ENCODE measurements at regions not wholly inside any gene's neighbourhood (a gene's known extent, or its start where the extent isn't known, plus 50 kb on each side); places are given as distances from the start of the nearest gene placed in this dataset.
A peak's percentile ranks its signal among the peaks of the same experiment; 100 is the strongest.

DNA sequence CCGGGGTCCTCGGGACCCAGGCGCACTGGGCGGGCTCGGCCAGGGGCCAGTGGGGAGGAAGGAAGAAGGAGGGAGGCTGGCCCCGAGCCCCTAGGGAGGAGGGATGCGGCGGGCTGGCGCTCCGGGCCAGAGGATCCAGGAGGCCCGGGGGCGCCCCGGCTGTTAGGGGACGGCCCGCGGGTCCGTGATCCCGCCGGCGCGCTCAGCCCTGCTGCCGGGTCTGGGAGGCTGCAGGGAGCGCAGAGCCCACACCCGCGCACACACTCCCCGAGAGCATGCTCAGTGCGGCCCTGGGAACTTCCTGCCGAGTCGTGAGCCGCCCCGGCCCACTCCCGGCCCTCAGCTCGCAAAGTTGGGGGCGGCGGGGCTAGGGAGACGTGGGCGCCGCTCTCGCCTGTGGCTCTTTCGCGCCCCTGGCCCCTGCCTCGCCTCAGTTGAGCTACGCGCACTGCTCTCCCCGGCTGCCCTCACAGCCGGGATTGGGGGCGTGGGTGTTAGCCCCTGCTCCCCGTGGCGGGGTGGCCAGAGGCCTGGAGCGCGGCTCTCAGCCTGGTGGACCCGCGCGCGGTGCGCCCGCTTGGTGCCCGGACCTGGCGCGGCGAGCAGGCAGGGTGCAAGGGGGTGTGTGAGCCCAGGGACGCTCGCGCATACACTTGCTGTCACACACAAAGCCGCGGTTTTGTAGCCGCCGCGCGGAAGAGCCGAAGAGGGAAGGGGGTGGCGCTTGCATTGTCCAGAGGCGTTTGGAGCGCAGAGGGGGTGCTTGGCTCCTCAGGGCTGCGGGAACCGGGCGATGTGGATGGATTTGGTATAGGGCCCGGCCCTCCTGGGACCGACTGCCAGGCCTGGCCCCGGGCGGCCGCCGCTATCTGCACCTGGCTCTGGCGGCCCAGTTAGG lies 132.9 kb upstream of the MGAT5 start:
- peak; percentile 87 for DNase-seq (ENCODE audit: low spot score)

DNA sequence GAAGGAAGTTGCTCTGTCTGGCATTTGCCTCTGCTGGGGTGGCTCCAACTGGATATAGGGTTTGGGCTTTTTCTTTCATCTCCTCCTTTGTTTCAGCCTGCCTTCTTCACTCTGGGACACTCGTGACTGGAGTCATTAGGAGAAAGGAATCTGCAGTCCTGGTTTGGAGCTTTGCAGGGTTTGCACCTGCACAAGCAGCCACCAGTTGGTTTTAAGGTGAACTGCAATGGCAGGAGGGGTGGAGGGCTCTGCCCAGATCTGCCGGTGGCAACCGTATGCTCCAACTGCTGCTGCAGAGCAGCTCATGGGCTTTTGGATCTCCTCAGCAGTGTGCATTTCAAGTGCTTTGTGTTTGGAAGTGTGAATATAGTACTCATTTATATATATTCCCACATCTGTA lies 131.3 kb upstream of the MGAT5 start:
- DNase-seq (ENCODE audit: low spot score): no peak

DNA sequence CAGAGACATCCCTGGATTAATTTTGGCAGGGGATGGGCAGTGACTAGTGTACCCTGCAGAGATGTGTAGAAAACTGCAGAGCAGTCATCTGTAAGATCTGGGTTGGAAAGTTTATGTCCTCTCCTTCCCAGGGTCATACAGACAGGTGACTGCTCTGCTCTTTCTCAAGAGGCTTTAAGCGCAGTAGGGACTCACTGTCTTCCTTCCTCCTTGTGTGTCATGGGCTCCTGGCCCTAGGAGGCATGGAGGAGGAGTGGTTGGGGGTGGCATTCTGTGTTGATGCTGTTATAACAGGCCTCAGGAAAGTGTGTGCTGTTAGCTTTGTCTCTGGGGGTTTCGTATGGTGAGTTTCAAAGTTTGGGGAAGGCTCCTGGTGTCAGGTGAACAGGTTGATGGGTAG lies 130.5 kb upstream of the MGAT5 start:
- DNase-seq (ENCODE audit: low spot score): no peak

DNA sequence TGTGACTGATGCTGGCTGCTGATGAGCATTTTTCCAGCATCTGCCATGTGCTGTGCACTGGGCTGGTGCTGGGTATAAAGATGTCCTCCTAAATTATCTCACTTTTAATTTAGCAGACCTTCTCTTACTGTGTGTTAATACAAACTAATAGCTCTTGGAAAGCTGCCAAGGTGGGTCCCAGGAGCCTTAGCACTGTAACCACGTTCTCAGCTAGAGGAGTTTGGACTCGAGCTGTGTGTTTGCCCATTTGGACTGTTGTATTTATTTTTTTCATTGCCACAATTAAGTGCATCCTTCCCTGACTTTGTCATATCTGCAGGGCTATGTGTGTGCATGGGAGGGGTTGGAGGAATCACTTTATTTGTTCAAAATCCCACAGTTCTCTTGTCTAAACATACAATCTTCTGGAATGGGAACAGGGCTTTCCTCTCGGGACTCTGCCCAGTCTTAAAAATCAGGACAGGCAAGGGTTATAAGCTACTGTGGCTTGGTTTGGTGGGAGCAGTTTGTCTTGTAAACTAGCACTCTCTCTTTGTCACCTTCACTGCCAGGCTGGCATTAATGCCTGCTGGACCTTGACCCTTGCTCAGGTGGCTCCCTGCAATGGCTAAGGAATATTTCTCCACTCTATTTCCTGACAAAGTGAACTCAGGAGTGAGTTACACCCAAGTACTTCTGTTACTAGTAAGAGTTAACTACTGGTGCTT lies 129.7 kb upstream of the MGAT5 start:
- no peak for DNase-seq (ENCODE audit: low spot score)

DNA sequence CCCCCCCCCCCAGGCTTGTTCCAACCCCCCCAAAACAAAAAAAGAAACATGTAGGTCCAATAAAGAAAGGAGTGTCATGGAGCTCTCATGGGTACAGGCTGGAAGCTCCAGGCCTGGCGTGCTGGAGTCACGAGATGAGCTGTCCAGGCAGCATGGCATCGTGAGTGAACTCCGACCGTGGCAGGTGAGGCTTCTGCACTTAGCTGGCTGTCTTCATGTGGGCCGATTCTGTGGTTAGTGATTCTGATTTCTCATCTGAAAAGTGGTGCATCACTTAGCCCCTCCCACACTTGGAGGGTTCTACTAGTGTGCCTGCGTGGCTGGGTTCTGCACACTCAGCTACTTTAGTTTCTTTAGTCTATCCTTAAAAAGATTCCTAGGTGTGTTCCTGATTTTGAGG lies 126.4 kb upstream of the MGAT5 start:
- DNase-seq (ENCODE audit: low spot score): no peak

DNA sequence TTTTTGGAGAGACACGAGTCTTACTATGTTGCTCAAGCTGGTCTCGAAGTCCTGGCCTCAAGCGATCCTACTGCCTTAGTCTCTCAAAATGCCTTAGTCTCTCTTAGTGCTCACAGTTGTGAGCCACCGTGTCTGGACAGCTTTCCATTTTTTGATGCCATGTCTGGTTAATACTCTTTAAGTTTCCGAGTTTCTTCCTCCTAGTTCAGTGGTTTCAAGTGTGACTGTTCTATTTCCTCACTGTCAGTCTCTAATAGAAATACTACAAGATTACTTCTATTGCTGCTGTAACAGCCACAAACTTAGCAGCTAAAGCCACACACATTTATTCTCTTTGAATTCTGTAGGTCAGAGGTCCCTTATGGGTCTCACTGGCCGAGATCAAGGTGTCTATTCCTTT lies 125.1 kb upstream of the MGAT5 start:
- DNase-seq (ENCODE audit: low spot score): no peak

DNA sequence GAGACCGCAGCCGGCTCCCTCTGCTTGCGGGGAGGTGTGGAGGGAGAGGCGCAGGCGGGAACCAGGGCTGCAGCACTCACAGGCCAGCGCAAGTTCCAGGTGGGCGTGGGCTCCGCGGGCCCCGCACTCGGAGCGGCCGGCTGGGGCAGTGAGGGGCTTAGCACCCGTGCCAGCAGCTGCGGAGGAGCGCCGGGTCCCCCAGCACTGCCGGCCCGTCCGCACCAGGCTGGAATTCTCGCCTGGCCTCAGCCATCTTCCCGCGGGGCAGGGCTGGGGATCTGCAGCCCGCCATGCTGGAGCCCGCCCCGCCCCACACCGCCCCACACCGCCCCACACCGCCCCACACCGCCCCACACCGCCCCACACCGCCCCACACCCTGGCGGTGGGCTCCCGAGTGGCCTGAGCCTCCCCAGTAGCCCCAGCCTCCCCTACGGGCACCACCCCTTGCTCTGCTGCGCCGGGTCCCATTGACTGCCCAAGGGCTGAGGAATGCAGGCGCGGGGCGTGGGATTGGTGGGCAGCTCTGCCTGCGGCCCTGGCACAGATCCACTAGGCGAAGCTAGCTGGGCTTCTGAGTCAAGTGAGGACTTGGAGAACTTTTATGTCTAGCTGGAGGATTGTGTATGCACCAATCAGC lies 123.9 kb upstream of the MGAT5 start:
- no peak for DNase-seq (ENCODE audit: low spot score)

DNA sequence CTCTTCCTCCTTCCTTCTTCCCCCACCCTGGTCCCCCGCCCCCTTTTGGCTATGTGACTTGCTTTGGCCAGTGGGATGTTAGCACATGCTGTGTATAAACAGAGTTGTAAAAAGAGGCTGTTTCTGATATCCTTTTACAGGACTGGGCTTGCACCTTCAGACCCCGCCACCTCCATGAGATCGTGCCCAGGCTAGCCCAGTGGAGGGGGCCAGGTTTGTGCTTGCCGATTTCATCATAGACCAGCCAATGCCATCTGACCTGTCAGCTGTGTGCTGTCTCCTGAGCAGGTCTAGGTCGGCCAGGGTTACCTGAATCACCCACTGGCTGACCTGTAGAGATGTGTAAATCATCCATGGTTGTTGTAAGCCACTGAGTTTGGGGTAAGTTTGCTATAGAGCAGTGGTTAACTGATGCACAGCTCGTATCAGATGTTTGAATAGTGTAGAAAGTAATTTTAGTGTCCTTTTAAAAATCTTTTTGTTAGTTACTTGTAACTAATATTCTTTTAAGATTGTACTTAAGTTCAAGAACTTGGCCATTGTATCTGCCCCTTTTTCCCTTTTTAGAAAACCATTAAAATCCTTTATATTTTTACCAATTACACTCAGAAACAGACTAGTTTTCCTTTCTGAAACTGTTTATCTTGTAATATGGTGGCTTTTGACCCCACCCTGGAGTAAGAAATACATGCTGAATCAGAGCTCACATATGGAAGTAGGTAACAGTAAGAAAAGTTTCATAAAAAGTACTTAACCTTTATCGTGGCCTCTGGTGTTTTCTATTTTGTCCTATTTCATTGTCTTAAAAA lies 122.0 kb upstream of the MGAT5 start:
- DNase-seq (ENCODE audit: low spot score): no peak

DNA sequence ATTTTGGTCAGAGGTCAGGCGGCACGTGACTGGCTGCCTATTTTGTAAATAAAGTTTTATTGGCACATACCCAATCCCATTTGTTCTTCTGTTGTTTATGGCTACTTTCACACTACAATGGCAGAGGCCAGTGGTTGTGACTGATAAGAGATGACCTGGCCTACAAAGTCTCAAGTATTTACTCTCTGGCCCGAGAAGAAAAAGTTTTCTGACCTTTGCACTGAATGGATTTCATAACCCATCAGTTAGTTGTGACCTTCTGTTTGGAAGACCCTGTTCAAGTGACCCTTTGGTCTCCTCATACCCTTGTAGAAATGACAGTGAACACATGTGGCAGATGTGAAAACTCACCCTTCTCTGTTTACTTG lies 121.4 kb upstream of the MGAT5 start:
- no peak for DNase-seq (ENCODE audit: low spot score)

DNA sequence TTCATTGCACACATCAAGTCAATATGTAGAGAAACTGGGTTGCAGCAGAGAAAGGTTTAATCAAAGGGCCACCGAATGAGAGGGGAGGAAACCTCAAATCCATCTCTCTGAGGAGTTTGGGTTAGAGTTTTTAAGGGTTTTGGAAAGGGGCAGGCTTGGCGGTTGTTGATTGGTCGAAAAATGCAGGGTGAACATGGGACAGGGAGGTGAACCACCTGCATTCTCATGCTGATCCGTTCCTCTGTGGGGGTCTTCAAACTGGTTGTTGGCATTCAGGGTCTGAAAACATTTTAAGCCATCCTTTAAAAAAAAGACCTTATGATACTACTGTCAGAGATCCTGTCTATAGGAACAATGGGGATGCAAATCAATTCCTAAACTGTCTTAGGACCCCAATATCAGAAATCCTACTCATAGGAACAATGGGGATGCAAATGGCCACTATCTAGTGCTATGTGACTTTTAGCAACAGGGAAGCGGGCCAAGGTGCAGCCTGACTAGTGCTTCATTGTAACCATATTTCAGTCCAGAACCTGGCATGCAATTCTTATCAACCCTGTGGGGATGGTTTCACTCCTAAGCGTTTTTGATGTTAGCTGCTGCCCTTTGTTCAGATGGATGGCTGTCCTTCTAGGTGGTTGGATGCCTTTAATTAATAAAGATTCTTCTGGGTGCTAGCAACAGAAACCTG lies 120.1 kb upstream of the MGAT5 start:
- DNase-seq (ENCODE audit: low spot score): no peak

DNA sequence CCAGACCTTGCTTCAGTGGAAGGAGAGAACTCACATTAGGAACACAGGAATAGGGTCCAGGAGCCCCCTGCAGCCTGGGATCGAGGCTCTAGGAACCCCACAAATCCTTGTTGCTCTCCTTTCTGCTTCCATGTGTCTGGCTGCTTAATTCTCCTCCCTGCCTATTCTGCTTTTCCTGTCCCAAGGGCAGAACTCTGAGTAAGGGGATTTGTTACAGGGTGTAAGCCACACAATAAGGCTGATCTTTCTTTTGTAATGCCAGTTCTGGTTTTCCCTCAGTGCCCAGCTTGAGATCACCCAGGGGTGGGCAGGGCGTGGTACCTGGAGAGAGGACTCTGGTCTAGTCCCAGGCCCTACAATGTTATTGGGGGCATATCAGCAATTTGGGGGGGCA lies 119.6 kb upstream of the MGAT5 start:
- DNase-seq (ENCODE audit: low spot score): no peak

DNA sequence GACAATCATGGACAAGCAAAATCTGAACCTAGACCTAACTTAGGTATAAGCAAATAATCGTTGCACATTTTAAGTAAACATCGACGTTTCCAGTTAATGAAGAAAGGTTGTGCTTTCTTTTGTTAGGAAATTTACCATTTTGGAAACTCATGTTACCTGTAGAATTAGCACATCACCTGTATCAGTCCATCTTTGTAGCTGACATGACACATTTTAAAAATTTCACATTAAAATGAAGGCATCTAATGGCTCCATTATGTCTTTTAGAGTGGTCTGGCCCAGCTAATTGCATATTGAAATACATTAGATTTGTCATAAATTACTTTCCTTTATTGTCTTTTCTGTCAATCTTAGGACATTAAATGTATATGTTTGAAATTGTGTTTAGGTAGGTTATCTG lies 119.0 kb upstream of the MGAT5 start:
- DNase-seq (ENCODE audit: low spot score): no peak

DNA sequence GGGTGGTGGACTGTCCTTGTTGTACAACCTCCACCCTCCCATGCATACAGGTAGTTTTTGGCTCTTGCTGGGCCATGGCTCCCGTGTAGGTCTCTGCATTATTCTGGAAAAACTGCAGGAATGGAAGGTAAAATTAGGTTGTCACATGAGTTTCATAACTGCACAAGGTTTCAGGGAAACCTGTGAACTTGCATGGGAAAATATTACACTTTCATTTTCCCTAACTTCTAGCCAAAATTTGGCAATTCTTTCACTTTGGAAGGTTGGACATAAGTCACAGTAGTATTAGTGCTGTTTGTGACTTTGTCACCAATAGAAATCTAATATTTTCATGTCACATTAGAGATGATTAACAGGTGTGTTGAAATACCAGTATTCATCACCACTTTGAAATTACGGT lies 118.1 kb upstream of the MGAT5 start:
- no peak for DNase-seq (ENCODE audit: low spot score)

DNA sequence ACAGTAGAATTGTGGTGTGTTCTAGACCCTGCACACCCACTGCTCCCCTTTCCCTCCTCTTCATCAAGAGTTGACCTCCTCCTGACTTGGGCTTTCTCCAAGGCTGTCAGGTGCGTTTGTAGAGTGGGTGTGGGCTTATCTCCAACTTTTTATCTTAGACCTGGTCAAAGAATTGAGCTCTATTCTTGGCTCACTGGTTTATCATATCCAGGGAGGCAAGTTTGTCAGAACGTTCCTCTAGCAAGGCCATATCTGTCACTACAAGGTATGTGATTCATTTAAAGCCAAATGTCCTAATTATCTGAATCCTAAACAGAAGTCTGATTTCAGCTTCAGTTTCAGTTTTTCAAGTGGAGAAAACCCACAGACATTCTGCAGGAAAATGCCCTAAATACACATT lies 117.1 kb upstream of the MGAT5 start:
- DNase-seq (ENCODE audit: low spot score): no peak

DNA sequence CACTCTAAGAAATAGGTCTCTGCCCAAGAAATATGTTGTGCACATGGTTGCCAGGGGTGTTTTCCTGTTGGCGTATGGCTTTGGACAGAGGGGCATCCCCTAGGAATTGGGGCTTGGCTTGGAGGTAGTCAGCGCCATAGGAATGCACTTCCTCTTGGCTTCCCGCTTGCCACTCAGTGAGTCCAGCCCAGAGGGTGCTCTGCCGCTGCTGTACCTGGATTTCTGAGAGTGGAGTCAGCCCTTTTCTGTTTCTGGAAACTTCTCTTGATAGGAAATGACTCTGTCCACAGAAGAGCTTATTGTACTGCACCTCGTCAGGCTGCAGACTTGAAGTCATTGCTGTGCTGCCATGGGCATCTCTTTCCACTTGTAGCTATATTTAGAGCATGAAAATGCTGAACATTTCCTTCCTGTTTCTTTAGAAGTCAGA lies 116.7 kb upstream of the MGAT5 start:
- peak; percentile 78 for DNase-seq (ENCODE audit: low spot score)

DNA sequence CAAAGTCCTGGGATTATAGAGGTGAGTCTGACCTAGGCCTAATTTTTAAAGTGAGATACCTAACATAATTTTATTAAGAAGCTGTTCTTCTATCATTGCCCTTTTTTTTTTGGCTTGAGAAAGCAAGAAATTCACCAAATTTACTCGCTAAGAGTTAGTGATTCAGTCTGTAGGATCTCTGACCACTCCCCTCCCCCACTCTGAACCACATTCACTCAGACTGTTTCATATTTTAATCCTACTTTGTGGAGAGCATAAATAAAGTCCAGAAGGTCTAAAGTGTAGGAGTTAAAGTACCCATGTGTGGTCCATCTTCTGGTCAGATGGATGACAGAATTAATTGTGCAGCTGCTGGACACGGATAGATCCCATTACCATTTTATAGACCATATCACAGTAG lies 115.8 kb upstream of the MGAT5 start:
- peak; percentile 34 for DNase-seq (ENCODE audit: low spot score)

DNA sequence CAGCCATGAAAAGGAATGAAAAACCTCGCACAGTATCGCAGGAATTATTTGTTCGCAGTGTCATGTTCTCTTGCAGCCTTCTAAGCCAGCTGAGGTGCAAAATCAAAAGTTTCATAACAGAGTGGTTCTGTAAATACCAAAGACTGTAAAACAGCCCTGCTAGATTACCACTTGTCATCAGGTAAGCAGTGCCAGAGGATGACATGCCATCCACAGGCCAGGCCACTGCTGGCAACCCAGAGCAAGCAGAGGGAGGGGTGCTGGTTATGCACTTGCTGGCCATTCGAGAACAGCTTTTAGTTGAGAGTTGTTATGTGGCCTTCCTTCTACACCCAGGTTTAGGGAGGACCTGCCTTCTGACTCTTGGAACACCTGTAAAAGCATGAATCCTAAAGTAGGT lies 114.3 kb upstream of the MGAT5 start:
- DNase-seq (ENCODE audit: low spot score): no peak

DNA sequence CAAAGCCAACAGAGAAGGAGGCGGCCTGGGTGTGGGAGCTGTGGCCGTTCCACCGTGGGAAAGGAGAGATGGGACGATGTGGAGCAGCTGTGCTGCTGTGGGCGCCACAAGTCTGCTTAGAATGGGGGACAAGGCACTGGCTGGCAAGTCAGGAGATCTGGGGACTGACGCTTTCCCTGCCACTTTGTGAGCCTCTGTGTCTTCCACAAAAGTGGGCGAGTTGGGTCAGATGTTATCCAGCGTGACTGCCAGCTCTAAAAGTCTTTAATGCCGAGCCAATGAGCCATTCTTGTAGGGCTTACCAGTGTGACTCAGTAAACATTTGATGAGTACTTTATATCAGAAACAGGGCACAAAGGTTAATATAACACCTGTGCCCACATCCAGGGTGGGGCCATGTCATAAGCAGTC lies 113.6 kb upstream of the MGAT5 start:
- DNase-seq (ENCODE audit: low spot score): no peak

DNA sequence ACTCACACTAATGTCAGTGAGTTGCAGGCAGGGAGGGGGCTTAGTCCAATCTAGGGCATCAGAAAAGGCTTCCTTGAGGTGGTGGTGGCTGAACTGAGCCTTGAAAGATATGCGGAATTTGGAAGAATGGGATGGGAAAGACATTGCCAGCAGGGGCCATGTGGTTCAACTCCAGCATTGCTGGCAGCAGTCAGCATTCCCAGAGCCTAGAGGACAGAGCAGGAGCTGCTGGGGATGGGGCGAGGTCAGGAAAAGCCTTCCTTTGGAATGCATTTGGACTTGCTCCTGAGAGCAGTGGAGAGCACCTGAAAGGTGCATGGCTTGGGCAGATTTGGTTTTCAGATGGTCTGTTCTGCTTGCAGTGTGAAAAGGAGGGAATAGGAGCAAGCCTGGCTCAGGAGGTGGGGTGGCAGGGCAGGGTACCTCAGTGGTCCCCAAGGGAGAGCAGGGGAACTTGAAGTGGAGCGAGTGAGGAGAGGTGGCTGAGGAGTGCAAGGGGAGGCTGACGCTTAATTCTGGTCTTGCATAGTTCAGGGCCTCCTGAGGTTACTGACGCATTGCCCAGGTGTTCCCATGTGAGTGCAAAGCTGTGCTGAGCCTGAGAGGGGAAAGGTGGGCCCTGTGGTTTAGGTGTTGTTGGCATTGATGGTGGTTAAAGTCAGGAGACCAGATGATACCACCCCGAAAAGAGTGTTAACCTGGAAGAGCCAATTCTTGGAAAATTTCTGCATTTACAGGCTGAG lies 112.1 kb upstream of the MGAT5 start:
- no peak for DNase-seq (ENCODE audit: low spot score)

DNA sequence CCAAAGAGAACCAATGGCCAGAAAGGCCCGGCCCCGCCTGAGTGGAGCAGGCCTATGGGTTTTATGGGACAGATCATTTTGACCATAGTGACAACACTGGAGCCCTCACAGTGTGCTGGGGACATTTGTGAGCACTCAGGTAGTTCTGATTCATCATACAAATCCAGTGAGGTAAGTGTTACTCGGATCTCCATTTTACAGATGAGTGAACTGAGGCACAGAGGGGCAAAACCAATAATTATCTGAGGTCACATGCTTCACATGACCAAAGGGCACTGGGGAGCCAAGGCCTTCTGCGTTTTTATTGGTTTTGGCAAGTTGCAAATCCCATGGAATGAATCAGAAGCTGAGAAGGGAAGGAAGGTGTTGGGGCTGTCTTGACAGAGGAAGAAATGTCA lies 111.5 kb upstream of the MGAT5 start:
- no peak for DNase-seq (ENCODE audit: low spot score)

DNA sequence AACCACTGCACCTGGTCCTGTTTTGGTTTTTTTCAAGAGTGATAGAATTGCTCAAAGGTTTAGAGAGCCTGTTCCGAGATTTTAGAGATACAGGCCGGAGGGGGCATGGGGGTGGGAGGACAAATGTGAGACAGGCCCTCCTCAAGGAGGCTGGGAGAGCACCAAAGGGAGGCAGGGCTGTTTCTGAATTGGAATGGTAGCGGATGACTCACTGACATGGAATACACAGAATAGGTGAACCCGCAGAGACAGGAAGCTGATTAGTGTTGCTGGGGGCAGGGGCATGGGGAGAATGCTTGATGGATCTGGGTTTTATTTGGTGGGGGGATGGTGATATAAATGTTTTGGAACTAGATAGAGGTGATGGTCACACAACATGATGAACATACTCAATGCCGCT lies 111.0 kb upstream of the MGAT5 start:
- DNase-seq (ENCODE audit: low spot score): no peak
